Right renal pelvis (tissue), 4 donors: ENCODE measurements at regions not wholly inside any gene's neighbourhood (a gene's known extent, or its start where the extent isn't known, plus 50 kb on each side); places are given as distances from the start of the nearest gene placed in this dataset.
"Not testable (repeated sequence)": the region's sequence is repeated elsewhere in the genome, so short reads cannot be mapped to it uniquely, and the experiment has no call there.

Source experiments
- DNase-seq, 4 donors: peaks; one replicate each; pipeline ENCODE4 v3.0.0-alpha.2; 2013; ENCODE audit warnings: low read depth in 4 of 4, low spot score in 3 of 4, missing footprints in 1 of 4

GRCh38 chr1:95582191-95582590, 348.2 kb downstream of the RWDD3 start:
- no peak for DNase-seq

GRCh38 chr1:95582746-95583145, 348.7 kb downstream of the RWDD3 start:
- DNase-seq, result no peak

DNA sequence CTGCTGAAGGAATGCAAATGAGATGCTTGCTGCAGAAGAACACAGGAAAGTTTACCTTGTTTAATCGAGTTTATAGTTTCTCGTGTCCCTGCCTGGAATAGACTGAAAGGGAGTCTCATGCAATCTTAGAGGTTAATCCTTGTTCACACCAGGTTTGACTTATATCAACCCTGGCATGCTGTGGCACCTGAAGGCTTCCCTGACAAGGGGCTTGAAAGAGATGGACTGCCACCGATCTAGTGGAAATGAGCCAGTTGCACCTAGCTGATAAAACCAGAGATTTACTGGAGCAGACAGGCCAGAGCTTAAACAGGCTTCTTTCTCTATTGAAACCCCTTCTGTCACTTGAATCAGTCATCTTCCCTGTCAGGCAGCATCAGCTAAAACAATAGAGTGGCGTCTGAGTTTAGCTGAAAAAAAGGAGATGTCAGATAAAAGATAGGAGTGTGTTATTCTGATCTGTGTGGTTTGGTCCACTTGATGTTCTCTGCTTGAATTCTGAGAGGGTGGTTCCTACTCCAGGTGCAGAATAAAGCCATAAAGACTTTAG, 349.7 kb downstream of the RWDD3 start:
- no peak for DNase-seq

GRCh38 chr1:95584315-95584714, 350.3 kb downstream of the RWDD3 start:
- DNase-seq, result no peak

DNA sequence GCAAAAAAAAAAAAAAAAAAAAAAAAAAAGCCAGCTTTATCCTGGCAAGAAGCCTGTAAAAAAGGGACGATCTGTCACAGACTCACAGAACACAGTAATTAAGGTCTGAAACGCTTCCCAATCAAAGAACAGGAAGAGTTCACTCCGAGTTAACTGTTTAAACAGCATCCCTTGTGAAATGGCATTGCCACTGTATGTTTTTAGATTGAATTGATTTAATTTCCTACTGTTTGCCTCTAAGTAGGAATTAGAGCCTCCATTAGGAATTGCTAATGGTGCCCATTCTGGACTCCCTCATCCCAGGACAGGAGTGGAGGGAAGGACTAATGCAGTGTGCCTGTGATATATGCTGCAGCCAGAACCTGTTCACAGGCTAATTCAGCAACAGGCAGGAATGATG, 370.8 kb downstream of the RWDD3 start:
- DNase-seq, result no peak

GRCh38 chr1:95614197-95614596, 380.2 kb downstream of the RWDD3 start:
- DNase-seq, result no peak

DNA sequence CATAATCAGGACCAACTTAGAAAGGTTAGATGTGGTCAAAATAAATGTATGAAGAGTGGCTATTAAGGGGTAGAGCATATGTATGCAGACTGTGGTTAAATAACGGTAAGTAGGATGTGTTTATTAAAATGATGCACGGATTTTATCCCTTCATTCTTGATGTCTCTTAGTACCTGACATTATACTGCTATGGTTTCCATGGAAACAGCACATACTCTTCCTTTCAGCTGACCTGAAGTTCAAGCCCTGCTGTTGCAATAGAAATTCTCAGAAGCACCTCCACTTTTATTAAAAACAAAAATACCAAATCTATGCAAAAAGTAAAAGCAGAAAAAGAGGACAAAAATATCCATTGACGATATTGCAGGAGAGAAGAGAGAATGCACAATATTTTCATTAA, 381.4 kb downstream of the RWDD3 start:
- no peak for DNase-seq

DNA sequence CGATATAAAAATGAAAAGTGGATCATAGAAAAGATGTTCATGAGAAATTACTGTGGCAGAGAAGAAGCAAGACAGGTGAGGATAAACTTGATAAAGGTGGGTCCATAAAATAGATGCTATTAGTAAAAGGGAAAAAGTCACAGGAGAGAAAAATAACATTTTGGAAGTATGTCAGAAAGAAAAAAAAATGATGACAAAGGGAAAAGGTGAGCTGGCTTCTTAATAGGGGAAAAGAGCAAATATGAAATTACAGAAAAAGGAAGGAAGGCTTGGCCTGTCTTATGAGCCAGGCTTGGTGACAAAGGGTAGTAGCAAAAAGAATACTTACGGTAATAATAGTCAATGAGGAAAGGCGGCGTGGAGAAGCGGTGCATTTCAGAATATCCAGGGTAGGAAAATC, 386.1 kb downstream of the RWDD3 start:
- no peak for DNase-seq

DNA sequence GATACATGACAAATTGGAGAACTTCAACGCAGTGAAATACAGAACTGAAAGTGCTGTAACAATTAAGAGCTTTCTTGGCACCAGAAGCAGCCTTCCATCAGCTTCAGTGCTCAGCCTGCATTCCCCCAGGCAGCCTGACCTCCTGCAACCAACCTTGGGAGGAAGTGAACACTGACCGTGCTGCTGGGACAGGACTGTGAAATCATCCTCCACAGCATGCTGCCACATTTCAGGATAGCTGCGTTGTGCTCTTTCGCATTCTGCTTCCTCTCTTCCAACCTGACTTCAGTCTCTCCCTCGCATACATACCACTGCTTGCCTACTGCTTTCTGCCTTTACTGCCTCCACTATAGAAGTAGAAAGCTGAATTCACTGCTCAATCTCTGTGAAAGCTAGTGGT, 388.6 kb downstream of the RWDD3 start:
- no peak for DNase-seq

DNA sequence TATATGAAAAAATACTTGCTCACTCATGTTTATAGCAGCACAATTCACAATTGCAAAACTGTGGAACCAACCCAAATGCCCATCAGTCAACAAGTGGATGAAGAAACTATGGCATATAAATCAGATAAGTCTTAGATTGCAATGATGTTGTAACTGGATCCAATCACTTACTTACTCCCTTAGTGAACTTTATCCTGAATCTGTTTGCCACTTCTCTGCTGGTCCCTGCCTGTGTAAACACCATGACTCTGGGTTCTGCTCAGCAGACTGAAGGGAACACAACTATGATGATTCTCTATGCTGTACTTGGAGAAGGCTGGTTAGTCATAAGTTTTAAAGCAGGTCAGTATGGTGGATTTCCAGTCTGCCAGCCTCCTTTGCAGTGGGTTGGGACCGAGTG, 391.2 kb downstream of the RWDD3 start:
- no peak for DNase-seq

- DNase-seq, result no peak
Observed at GRCh38 chr1:95627244-95627643, 393.2 kb downstream of the RWDD3 start.

- DNase-seq, result no peak
Observed at GRCh38 chr1:95631695-95632094, 397.7 kb downstream of the RWDD3 start.

DNA sequence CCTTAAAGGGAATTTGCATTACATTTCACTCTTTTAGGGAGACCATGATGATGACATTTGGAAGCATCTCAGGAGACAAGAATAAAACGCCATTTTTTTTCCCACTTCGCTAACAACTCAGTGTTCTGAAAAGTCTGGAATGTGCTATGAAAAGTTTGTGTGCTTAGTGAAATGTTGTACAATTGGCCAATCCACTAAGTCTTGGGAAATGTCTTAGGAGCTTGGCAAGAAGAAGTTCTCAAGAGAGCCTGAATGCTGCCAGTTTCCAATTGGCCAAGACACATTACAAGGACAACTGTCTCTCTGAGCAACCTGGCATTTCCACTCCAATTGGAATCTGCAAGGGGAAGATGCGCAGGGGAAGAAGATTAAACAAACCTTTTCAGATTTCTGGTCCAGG, 401.8 kb downstream of the RWDD3 start:
- no peak for DNase-seq

- DNase-seq, result no peak
Observed at GRCh38 chr1:95636897-95637296, 402.9 kb downstream of the RWDD3 start.

GRCh38 chr1:95640746-95641145, 406.7 kb downstream of the RWDD3 start:
- DNase-seq, result peak in 3 of 4 donors; percentile 5 to 10 (median 5)

DNA sequence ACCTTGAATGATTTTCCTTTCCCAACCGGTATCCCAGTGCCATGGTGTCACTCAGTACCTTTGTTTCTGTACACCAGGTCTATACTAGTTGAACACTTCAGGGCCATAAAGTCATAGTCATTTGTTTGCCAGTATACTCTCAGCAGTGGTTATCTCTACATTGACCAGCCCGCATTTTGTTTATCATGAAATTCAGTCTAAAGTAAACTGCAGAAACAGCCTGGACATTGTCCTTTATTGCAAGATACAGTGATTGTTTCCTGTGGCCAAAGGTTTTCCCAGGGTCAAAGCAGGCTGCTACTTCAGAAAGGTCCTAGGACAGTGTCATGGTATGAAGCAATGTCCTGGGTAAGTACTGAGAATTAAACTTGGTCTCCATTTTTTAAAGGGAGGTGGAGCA, 407.4 kb downstream of the RWDD3 start:
- no peak for DNase-seq

DNA sequence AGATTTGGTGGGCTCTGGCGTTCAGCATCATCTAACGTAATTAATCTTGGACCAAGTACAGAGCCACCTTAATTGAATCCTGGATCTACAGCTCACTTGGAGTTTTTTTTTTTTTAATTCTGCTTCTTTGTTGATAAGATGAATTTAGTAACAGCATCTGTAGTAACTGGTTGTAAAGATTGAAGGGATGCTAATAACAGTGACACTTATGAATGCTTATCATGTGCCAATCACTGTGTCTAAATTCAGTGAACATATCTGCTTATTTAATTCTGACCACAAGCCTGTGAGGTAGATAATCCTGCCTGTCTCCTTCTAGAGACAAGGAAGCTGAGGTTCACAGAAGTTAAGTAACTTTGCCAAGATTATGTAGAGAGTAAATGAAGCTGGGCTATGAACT, 408.0 kb downstream of the RWDD3 start:
- no peak for DNase-seq

GRCh38 chr1:95643071-95643470, 409.1 kb downstream of the RWDD3 start:
- DNase-seq, result no peak

DNA sequence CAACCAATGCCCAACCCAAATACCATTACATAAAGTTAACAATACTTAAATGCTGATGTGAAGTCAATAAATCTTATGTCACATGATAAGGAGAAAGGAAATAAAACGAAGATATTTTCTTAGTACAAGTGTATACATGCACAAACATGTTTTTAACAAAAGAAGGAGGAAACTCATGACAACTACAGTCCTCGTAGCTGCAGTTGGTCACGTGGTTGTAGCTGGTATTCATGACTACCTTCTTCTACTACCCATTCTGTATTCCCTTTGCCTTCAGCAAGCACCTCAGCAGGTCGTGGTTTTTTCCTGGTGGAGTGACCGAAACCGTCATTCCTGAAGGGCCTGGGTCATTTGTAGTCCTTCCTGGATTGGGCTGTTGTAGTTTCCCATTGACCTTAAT, 411.1 kb downstream of the RWDD3 start:
- DNase-seq, result not testable (repeated sequence)

DNA sequence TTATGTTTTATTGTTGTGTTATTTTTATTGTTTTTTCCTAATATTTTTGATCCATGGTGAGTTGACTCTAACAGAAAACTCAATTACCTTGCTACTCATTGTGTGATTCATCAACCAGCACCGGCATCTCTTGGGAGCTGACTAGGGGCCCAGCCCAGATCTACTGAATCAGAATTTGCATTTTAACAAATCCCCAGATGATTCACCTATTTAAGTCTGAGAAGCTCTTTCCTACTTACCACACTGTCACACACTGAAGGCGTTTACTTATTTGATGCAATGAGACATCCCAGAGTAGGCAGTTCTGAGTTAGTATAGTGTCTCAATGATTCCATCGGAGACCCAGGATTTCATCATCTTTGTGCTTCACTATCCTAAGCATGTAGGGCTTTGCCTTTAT, 416.6 kb downstream of the RWDD3 start:
- no peak for DNase-seq

- DNase-seq, result no peak
Observed at GRCh38 chr1:95652423-95652965, 418.5 kb downstream of the RWDD3 start.

DNA sequence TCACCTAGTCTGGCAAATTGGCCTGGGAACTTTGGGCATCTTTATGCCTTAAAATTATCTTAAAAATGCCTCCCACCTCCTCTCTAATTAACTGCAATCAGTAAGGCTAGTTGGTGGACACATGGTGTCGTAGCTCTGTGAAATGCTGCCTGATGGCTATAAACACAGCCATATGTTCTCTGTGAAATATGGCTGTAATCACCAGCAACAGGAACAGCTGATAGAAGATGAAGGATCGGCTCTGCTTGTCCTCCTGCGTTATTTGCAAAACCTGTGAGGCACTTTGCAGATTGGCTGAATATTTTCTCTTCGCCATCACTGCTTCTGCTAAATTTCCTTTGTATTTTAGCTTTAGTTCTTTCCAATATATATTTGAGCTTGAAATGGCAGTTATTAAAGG, 419.6 kb downstream of the RWDD3 start:
- DNase-seq, result no peak
